ENCODE measurements at regions not wholly inside any gene's neighbourhood (a gene's known extent, or its start where the extent isn't known, plus 50 kb on each side); places are given as distances from the start of the nearest gene placed in this dataset.

- no peak for TF ChIP-seq KDM1A (IDR thresholded peaks at IDR 0.05; ENCODE audit: low read depth)
- no peak for TF ChIP-seq CTCF (IDR thresholded peaks at IDR 0.05)
- no peak for TF ChIP-seq REST (IDR thresholded peaks at IDR 0.05)
- no peak for TF ChIP-seq RAD21 (conservative IDR thresholded peaks at IDR 0.05 in 1 of 2, IDR thresholded peaks at IDR 0.05 in 1 of 2)
Measured at GRCh38 chr10:111872591-111872990, 311.0 kb downstream of the GPAM start.
